ENCODE measurements at regions not wholly inside any gene's neighbourhood (a gene's known extent, or its start where the extent isn't known, plus 50 kb on each side); places are given as distances from the start of the nearest gene placed in this dataset.

GRCh38 chr5:88404405-88404804, 135.8 kb upstream of the TMEM161B start:
- TF ChIP-seq POLR2A (IDR thresholded peaks at IDR 0.05) (no peak), POLR2AphosphoS5 (IDR thresholded peaks at IDR 0.05) (no peak), CTCF (IDR thresholded peaks at IDR 0.05) (no peak)
- Histone ChIP-seq H3K27me3 (no peaks in the 10 kb centered on the region), H3K27ac (no peak overlapping the region), H3K4me1 (no peaks in the 10 kb centered on the region), H3K9me3 (no peaks in the 10 kb centered on the region), H3K4me3 (no peak overlapping the region), H3K36me3 (no peaks in the 10 kb centered on the region)
- DNase-seq (ENCODE audit: low spot score in 2 of 2): no peak
- intact Hi-C loops (cut with DNase I; ENCODE audit: low total_unique reads): no loop called here

- no peaks in the 10 kb centered on the region for H3K27me3 ChIP-seq
- DNase-seq (ENCODE audit: low spot score in 2 of 2): no peak
- no peak overlapping the region for H3K27ac ChIP-seq
- H3K4me1 ChIP-seq: no peaks in the 10 kb centered on the region
- H3K4me3 ChIP-seq: no peak overlapping the region
- H3K36me3 ChIP-seq: no peaks in the 10 kb centered on the region
- TF ChIP-seq POLR2A (IDR thresholded peaks at IDR 0.05): no peak
- TF ChIP-seq CTCF (IDR thresholded peaks at IDR 0.05): no peak
- no peak for TF ChIP-seq POLR2AphosphoS5 (IDR thresholded peaks at IDR 0.05)
- no peaks in the 10 kb centered on the region for H3K9me3 ChIP-seq
- intact Hi-C loops (cut with DNase I; ENCODE audit: low total_unique reads): no loop called here
Measured at GRCh38 chr5:88401686-88402085, 133.0 kb upstream of the TMEM161B start.

GRCh38 chr5:88401228-88401627, 132.6 kb upstream of the TMEM161B start:
- Histone ChIP-seq H3K36me3 (no peaks in the 10 kb centered on the region), H3K4me1 (no peaks in the 10 kb centered on the region), H3K4me3 (no peak overlapping the region), H3K27ac (no peak overlapping the region), H3K27me3 (no peaks in the 10 kb centered on the region), H3K9me3 (no peaks in the 10 kb centered on the region)
- TF ChIP-seq POLR2AphosphoS5 (IDR thresholded peaks at IDR 0.05) (no peak), CTCF (IDR thresholded peaks at IDR 0.05) (no peak), POLR2A (IDR thresholded peaks at IDR 0.05) (no peak)
- DNase-seq (ENCODE audit: low spot score in 2 of 2): no peak
- intact Hi-C loops (cut with DNase I; ENCODE audit: low total_unique reads): no loop called here

GRCh38 chr5:88399561-88399960, 130.9 kb upstream of the TMEM161B start:
- H3K4me3 ChIP-seq: no peak overlapping the region
- intact Hi-C loops (cut with DNase I; ENCODE audit: low total_unique reads): no loop called here
- H3K9me3 ChIP-seq: no peaks in the 10 kb centered on the region
- no peaks in the 10 kb centered on the region for H3K27me3 ChIP-seq
- no peak for DNase-seq (ENCODE audit: low spot score in 2 of 2)
- TF ChIP-seq POLR2A (IDR thresholded peaks at IDR 0.05): no peak
- no peak for TF ChIP-seq CTCF (IDR thresholded peaks at IDR 0.05)
- TF ChIP-seq POLR2AphosphoS5 (IDR thresholded peaks at IDR 0.05): no peak
- no peaks in the 10 kb centered on the region for H3K36me3 ChIP-seq
- H3K27ac ChIP-seq: no peak overlapping the region
- no peaks in the 10 kb centered on the region for H3K4me1 ChIP-seq

- DNase-seq (ENCODE audit: low spot score in 2 of 2): no peak
- Histone ChIP-seq H3K27me3 (no peaks in the 10 kb centered on the region), H3K36me3 (no peaks in the 10 kb centered on the region), H3K4me3 (no peak overlapping the region), H3K27ac (no peak overlapping the region), H3K9me3 (no peaks in the 10 kb centered on the region), H3K4me1 (no peaks in the 10 kb centered on the region)
- TF ChIP-seq POLR2A (IDR thresholded peaks at IDR 0.05) (no peak), POLR2AphosphoS5 (IDR thresholded peaks at IDR 0.05) (no peak), CTCF (IDR thresholded peaks at IDR 0.05) (no peak)
- intact Hi-C loops (cut with DNase I; ENCODE audit: low total_unique reads): no loop called here
Measured at GRCh38 chr5:88398316-88398715, 129.7 kb upstream of the TMEM161B start.

All from breast epithelium (tissue), 4 donors.